Fibroblast of pulmonary artery (primary cell): ENCODE measurements at regions not wholly inside any gene's neighbourhood (a gene's known extent, or its start where the extent isn't known, plus 50 kb on each side); places are given as distances from the start of the nearest gene placed in this dataset.
A peak's percentile ranks its signal among the peaks of the same experiment; 100 is the strongest.

ENCODE experiments used
- DNase-seq: peaks from one replicate; pipeline ENCODE4 v3.0.0-alpha.2; 2010; ENCODE audit warnings: low read depth
- H3K4me3 ChIP-seq: replicated peaks from 2 replicates; pipeline ENCODE4 v1.5.1; 2011; ENCODE audit warnings: low read depth, mild to moderate bottlenecking, control low read depth, low read length, moderate library complexity
- CTCF ChIP-seq: IDR thresholded peaks from 2 replicates; pipeline ENCODE4 v1.5.1; 2011; ENCODE audit warnings: mild to moderate bottlenecking, control low read depth, low read length, inconsistent platforms; ENCODE audit errors: missing control alignments

GRCh38 chr15:98440917-98441316, 207.4 kb upstream of the IGF1R start:
- no peak for TF ChIP-seq CTCF
- H3K4me3 ChIP-seq: no peak overlapping the region
- no peak for DNase-seq

- no peak for DNase-seq
- no peak overlapping the region for H3K4me3 ChIP-seq
- TF ChIP-seq CTCF: no peak
These were observed 206.7 kb upstream of the IGF1R start for GRCh38 chr15:98441599-98441998.

- peak; percentile 80 for DNase-seq
- TF ChIP-seq CTCF: peak; percentile 90
- H3K4me3 ChIP-seq: no peak overlapping the region
These were observed 205.9 kb upstream of the IGF1R start for GRCh38 chr15:98442379-98442833.

GRCh38 chr15:98442901-98443300, 205.4 kb upstream of the IGF1R start:
- no peak overlapping the region for H3K4me3 ChIP-seq
- no peak for DNase-seq
- no peak for TF ChIP-seq CTCF

DNA sequence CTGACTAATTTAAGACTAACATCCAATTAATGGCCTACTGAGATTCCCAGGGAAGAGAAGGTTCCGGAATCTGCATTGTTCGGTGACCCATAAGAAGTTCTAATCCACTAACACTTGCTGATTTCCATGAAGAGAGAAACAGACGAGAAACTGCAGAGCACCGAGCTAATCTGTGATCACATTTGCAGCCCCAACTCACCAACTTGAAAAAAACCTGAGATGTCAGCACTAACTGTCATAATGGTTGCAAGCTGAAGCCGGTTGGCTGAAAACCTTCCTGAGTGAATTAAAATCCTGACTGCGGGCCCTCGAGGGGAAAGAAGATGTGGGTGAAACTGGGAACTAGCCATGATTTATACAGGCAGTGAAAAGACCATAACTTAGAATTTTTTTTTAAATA, 204.8 kb upstream of the IGF1R start:
- TF ChIP-seq CTCF: no peak
- no peak overlapping the region for H3K4me3 ChIP-seq
- DNase-seq: no peak

GRCh38 chr15:98444138-98444537, 204.2 kb upstream of the IGF1R start:
- DNase-seq: no peak
- TF ChIP-seq CTCF: no peak
- H3K4me3 ChIP-seq: no peak overlapping the region

GRCh38 chr15:98445315-98445714, 203.0 kb upstream of the IGF1R start:
- no peak overlapping the region for H3K4me3 ChIP-seq
- no peak for DNase-seq
- TF ChIP-seq CTCF: no peak
